NCI-H2196 (cell line): ENCODE measurements at regions not wholly inside any gene's neighbourhood (a gene's known extent, or its start where the extent isn't known, plus 50 kb on each side); places are given as distances from the start of the nearest gene placed in this dataset.
"Not testable (repeated sequence)": the region's sequence is repeated elsewhere in the genome, so short reads cannot be mapped to it uniquely, and the experiment has no call there.

ENCODE experiments used
- DNase-seq: peaks from one replicate; lab custom pipeline; 2025; ENCODE audit not compliant: unreplicated experiment; lab: John Stamatoyannopoulos, UW

GRCh38 chr1:109857702-109858101, 52.9 kb upstream of the CSF1 start:
- not testable (repeated sequence) for DNase-seq

GRCh38 chr1:109855986-109856385, 54.7 kb upstream of the CSF1 start:
- not testable (repeated sequence) for DNase-seq

- DNase-seq = not testable (repeated sequence)
Observed at GRCh38 chr1:109853972-109854371, 56.7 kb upstream of the CSF1 start.

- not testable (repeated sequence) for DNase-seq
Observed at GRCh38 chr1:109852221-109853015, 58.2 kb upstream of the CSF1 start.

- DNase-seq = no peak
Observed at GRCh38 chr1:109850827-109851226, 59.8 kb upstream of the CSF1 start.

- no peak for DNase-seq
Observed at GRCh38 chr1:109850194-109850593, 60.5 kb upstream of the CSF1 start.

GRCh38 chr1:109849655-109850054, 61.0 kb upstream of the CSF1 start:
- no peak for DNase-seq

- no peak for DNase-seq
Observed at GRCh38 chr1:109847251-109847650, 63.4 kb upstream of the CSF1 start.

- DNase-seq = no peak
Observed at GRCh38 chr1:109846846-109847245, 63.8 kb upstream of the CSF1 start.

- DNase-seq = no peak
Observed at GRCh38 chr1:109846162-109846561, 64.5 kb upstream of the CSF1 start.

GRCh38 chr1:109845658-109846057, 65.0 kb upstream of the CSF1 start:
- no peak for DNase-seq

GRCh38 chr1:109844609-109845008, 66.0 kb upstream of the CSF1 start:
- no peak for DNase-seq

- no peak for DNase-seq
Observed at GRCh38 chr1:109840011-109840629, 70.5 kb upstream of the CSF1 start.

- DNase-seq = not testable (repeated sequence)
Observed at GRCh38 chr1:109839276-109839675, 71.4 kb upstream of the CSF1 start.

GRCh38 chr1:109838838-109839240, 71.8 kb upstream of the CSF1 start:
- no peak for DNase-seq

- DNase-seq = no peak
Observed at GRCh38 chr1:109837852-109838570, 72.6 kb upstream of the CSF1 start.

GRCh38 chr1:109835645-109836044, 71.9 kb upstream of the EPS8L3 start:
- not testable (repeated sequence) for DNase-seq

- no peak for DNase-seq
Observed at GRCh38 chr1:109834951-109835350, 71.2 kb upstream of the EPS8L3 start.

GRCh38 chr1:109832945-109833344, 69.2 kb upstream of the EPS8L3 start:
- DNase-seq = no peak

- no peak for DNase-seq
Observed at GRCh38 chr1:109828756-109829505, 65.2 kb upstream of the EPS8L3 start.

- no peak for DNase-seq
Observed at GRCh38 chr1:109827986-109828385, 64.3 kb upstream of the EPS8L3 start.
